Endothelial cell of umbilical vein (primary cell): ENCODE measurements at regions not wholly inside any gene's neighbourhood (a gene's known extent, or its start where the extent isn't known, plus 50 kb on each side); places are given as distances from the start of the nearest gene placed in this dataset.

Experiments
- BruUV-seq: library from RNA; stranded (reverse); fragments of 400-500 nt; replicated peaks from 2 replicates; lab custom pipeline; 2021; lab: Mats Ljungman, UMichigan
- CTCF ChIA-PET: fragments of 300-600, 350-600 bp; sonication (Branson Sonifier 250); formaldehyde crosslinking; loops from one replicate; lab custom pipeline; 2021; ENCODE audit warnings: antibody characterized with exemption, inconsistent platforms; lab: Charles Lee
- POLR2A ChIA-PET: fragments of 300-600, 350-600 bp; sonication (Branson Sonifier 250); formaldehyde crosslinking; loops from one replicate; lab custom pipeline; 2021; ENCODE audit warnings: antibody characterized with exemption, inconsistent platforms; lab: Charles Lee
- DNase-seq: peaks from one replicate; pipeline ENCODE4 v3.0.0-alpha.2; 2011; ENCODE audit warnings: low read depth, low spot score
- FAIRE-seq: peaks from 2 replicates; lab custom pipeline; 2011; peaks lifted over from hg19 to GRCh38; lab: Jason Lieb, UNC
- H2AFZ ChIP-seq: 2 replicates; pipeline ENCODE4 v1.6.0; 2012; ENCODE audit warnings: low read depth, low read length, control low read depth, inconsistent platforms
- H3K27ac ChIP-seq: 2 replicates; pipeline ENCODE4 v1.5.1; 2011; ENCODE audit warnings: low read depth, mild to moderate bottlenecking, control low read depth, low read length, moderate library complexity; ENCODE audit not compliant: insufficient read depth
- H3K27me3 ChIP-seq, 2 experiments: 2 replicates each; pipeline versions ENCODE4 v1.6.0 to v1.6.1; 2011; ENCODE audit warnings: low read length in 2 of 2, mixed read lengths in 1 of 2; ENCODE audit not compliant: control insufficient read depth in 2 of 2, insufficient read depth in 2 of 2
- H3K36me3 ChIP-seq, 2 experiments: 2 replicates in 1 of 2; 3 replicates in 1 of 2; pipeline ENCODE4 v1.5.1; 2011; ENCODE audit warnings: low read length in 2 of 2, mild to moderate bottlenecking in 1 of 2, moderate library complexity in 1 of 2; ENCODE audit not compliant: control insufficient read depth in 2 of 2, insufficient read depth in 2 of 2; ENCODE audit errors: extremely low read depth in 1 of 2
- H3K4me1 ChIP-seq: 3 replicates; pipeline ENCODE4 v1.5.1; 2011; ENCODE audit warnings: mild to moderate bottlenecking, low read length; ENCODE audit not compliant: control insufficient read depth, insufficient read depth; ENCODE audit errors: extremely low read depth
- H3K4me2 ChIP-seq: 2 replicates; pipeline ENCODE4 v1.6.1; 2011; ENCODE audit warnings: low read length, control low read depth, mixed read lengths; ENCODE audit not compliant: insufficient read depth
- H3K4me3 ChIP-seq, 3 experiments: fragments of 200-600 bp in 1 of 3; sonication (generic), shearing (Covaris generic) in 1 of 3; replicated peaks in 1 of 3; 2 replicates each; pipeline ENCODE4 v1.5.1; 2011 to 2016; ENCODE audit warnings: control low read depth in 3 of 3, low read length in 3 of 3, mild to moderate bottlenecking in 2 of 3, inconsistent platforms in 1 of 3, low read depth in 1 of 3, moderate library complexity in 1 of 3; ENCODE audit not compliant: insufficient read depth in 1 of 3
- H3K79me2 ChIP-seq: 2 replicates; pipeline ENCODE4 v1.6.0; 2012; ENCODE audit warnings: low read length, inconsistent platforms; ENCODE audit not compliant: control insufficient read depth, insufficient read depth
- H3K9ac ChIP-seq: replicated peaks from 2 replicates; pipeline ENCODE3; 2011; ENCODE audit warnings: low read length, control low read depth; ENCODE audit not compliant: insufficient read depth; ENCODE audit errors: extremely low read depth
- H3K9me1 ChIP-seq: replicated peaks from 3 replicates; pipeline ENCODE4 v1.6.0; 2011; ENCODE audit warnings: mild to moderate bottlenecking, low read length; ENCODE audit not compliant: control insufficient read depth, insufficient read depth; ENCODE audit errors: extremely low read depth
- H3K9me3 ChIP-seq: replicated peaks from 2 replicates; pipeline ENCODE4 v1.5.1; 2012; ENCODE audit warnings: low read length, inconsistent platforms; ENCODE audit not compliant: control insufficient read depth, insufficient read depth
- H4K20me1 ChIP-seq: replicated peaks from 2 replicates; pipeline ENCODE3; 2011; ENCODE audit warnings: mild to moderate bottlenecking, low read length; ENCODE audit not compliant: control insufficient read depth, insufficient read depth; ENCODE audit errors: extremely low read depth
- EZH2 ChIP-seq: IDR thresholded peaks from 2 replicates; pipeline ENCODE4 v1.6.1; 2012; ENCODE audit warnings: borderline replicate concordance, low read depth, mild to moderate bottlenecking, moderate library complexity, low read length, inconsistent platforms; ENCODE audit not compliant: severe bottlenecking
- FOS ChIP-seq: IDR thresholded peaks from 2 replicates; pipeline ENCODE4 v1.6.1; 2011; ENCODE audit warnings: mild to moderate bottlenecking, low read length, moderate library complexity, borderline replicate concordance; ENCODE audit not compliant: insufficient read depth
- GATA2 ChIP-seq: IDR thresholded peaks from 2 replicates; pipeline ENCODE4 v1.7.0; 2011; ENCODE audit warnings: low read depth, mild to moderate bottlenecking, moderate library complexity, mixed read lengths, low read length; ENCODE audit not compliant: insufficient read length, insufficient read depth
- JUN ChIP-seq: IDR thresholded peaks from 2 replicates; pipeline ENCODE4 v1.6.1; 2011; ENCODE audit warnings: borderline replicate concordance, low read depth; ENCODE audit not compliant: insufficient read length, insufficient read depth
- MYC ChIP-seq: IDR thresholded peaks from one replicate; pipeline ENCODE4 v1.6.1; 2011; ENCODE audit warnings: mild to moderate bottlenecking, low read depth, low read length
- POLR2A ChIP-seq: IDR thresholded peaks from 2 replicates; pipeline ENCODE4 v1.6.1; 2012; ENCODE audit warnings: low read depth, mild to moderate bottlenecking, control low read depth, low read length
- POLR2AphosphoS5 ChIP-seq: IDR thresholded peaks from 2 replicates; pipeline ENCODE4 v1.6.1; 2012; ENCODE audit warnings: low read depth, mild to moderate bottlenecking, control low read depth, low read length, moderate library complexity; ENCODE audit not compliant: insufficient read depth
- dilution Hi-C: fragments of 300-500 bp; cut with MboI; formaldehyde crosslinking; loops from one replicate; pipeline ENCODE4 v1.15.0; 2019; ENCODE audit warnings: low sequenced_read_pairs; ENCODE audit not compliant: extremely low pct_ligation_motif_present
- intact Hi-C: fragments of 100-400 bp; cut with micrococcal nuclease; formaldehyde crosslinking; loops from one replicate; pipeline ENCODE4 v1.10.0; 2022
- TF ChIP-seq, protein P1 (sequence below), 2 donors: IDR thresholded peaks; 1 replicate in 1 of 2; 2 replicates in 1 of 2; pipeline ENCODE4 v1.5.1; 2011; ENCODE audit warnings: low read length in 2 of 2, mild to moderate bottlenecking in 2 of 2, moderate library complexity in 2 of 2, control low read depth in 1 of 2, inconsistent platforms in 1 of 2, low read depth in 1 of 2; ENCODE audit not compliant: insufficient read depth in 1 of 2; ENCODE audit errors: extremely low read depth in 1 of 2
- TF ChIP-seq, protein P2 (sequence below): IDR thresholded peaks from 2 replicates; pipeline ENCODE4 v1.6.1; 2011; ENCODE audit not compliant: insufficient read depth, insufficient read length

DNA sequence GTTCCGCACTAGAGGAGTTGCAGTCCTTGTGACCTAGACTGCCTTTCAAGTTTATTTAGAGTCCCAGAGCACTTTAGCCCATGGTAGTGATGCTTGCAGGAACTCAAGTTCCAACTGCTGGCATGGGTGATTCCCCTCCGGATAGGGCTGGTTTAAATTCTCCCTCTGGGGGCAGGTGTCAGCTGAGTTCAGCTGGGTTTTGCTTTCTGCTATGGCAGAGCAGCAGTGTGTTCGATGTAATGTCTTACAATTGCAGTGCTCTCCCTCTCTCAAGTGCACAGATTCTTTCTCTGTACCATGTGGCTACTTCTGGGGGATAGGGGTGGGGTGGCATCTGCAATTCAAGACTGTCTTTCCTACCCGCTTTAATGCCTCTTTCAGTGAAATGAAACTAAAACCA, 164.8 kb upstream of the ZIC3 start:
- CTCF ChIA-PET = no interaction called here
- no peak overlapping the region for H3K27ac ChIP-seq
- H3K36me3 ChIP-seq = no peaks in the 10 kb centered on the region
- FAIRE-seq (no peak), DNase-seq (no peak)
- TF ChIP-seq JUN (no peak), MYC (no peak), POLR2A (no peak), FOS (no peak), GATA2 (no peak), POLR2AphosphoS5 (no peak), EZH2 (no peak)
- TF ChIP-seq, protein P1, sequence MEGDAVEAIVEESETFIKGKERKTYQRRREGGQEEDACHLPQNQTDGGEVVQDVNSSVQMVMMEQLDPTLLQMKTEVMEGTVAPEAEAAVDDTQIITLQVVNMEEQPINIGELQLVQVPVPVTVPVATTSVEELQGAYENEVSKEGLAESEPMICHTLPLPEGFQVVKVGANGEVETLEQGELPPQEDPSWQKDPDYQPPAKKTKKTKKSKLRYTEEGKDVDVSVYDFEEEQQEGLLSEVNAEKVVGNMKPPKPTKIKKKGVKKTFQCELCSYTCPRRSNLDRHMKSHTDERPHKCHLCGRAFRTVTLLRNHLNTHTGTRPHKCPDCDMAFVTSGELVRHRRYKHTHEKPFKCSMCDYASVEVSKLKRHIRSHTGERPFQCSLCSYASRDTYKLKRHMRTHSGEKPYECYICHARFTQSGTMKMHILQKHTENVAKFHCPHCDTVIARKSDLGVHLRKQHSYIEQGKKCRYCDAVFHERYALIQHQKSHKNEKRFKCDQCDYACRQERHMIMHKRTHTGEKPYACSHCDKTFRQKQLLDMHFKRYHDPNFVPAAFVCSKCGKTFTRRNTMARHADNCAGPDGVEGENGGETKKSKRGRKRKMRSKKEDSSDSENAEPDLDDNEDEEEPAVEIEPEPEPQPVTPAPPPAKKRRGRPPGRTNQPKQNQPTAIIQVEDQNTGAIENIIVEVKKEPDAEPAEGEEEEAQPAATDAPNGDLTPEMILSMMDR (IDR thresholded peaks at IDR 0.05; ENCODE audit: extremely low read depth in 1 of 2, insufficient read depth in 1 of 2, low read depth in 1 of 2, low read length in 2 of 2) = no peak
- TF ChIP-seq, protein P2, sequence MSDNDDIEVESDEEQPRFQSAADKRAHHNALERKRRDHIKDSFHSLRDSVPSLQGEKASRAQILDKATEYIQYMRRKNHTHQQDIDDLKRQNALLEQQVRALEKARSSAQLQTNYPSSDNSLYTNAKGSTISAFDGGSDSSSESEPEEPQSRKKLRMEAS = no peak
- no peaks in the 10 kb centered on the region for H3K79me2 ChIP-seq
- dilution Hi-C loops = no loop called here
- no peaks in the 10 kb centered on the region for H3K27me3 ChIP-seq
- H4K20me1 ChIP-seq = no peaks in the 10 kb centered on the region
- H3K4me1 ChIP-seq = no peaks in the 10 kb centered on the region
- BruUV-seq = no TSS peak
- H3K4me3 ChIP-seq = no peak overlapping the region
- no peak overlapping the region for H3K4me2 ChIP-seq
- intact Hi-C loops = no loop called here
- H3K9ac ChIP-seq = no peak overlapping the region
- H3K9me1 ChIP-seq = no peaks in the 10 kb centered on the region
- POLR2A ChIA-PET = no interaction called here
- H3K9me3 ChIP-seq = no peaks in the 10 kb centered on the region
- no peak overlapping the region for H2AFZ ChIP-seq
